HG03571 (cell line): ENCODE measurements at regions not wholly inside any gene's neighbourhood (a gene's known extent, or its start where the extent isn't known, plus 50 kb on each side); places are given as distances from the start of the nearest gene placed in this dataset.
"Not testable (repeated sequence)": the region's sequence is repeated elsewhere in the genome, so short reads cannot be mapped to it uniquely, and the experiment has no call there.

Experiments
- ATAC-seq: cut with Tn5 transposase; IDR thresholded peaks from one replicate; pipeline ENCODE4 v1.9.1; 2021; ENCODE audit not compliant: unreplicated experiment

GRCh38 chr3:14252321-14253021, 73.9 kb downstream of the LSM3 start:
- ATAC-seq, result no peak

GRCh38 chr3:14253022-14253706, 74.5 kb downstream of the LSM3 start:
- no peak for ATAC-seq

GRCh38 chr3:14253707-14254382, 75.2 kb downstream of the LSM3 start:
- ATAC-seq, result no peak

- no peak for ATAC-seq
Observed at GRCh38 chr3:14254812-14255702, 76.4 kb downstream of the LSM3 start.

GRCh38 chr3:14256046-14256445, 77.4 kb downstream of the LSM3 start:
- no peak for ATAC-seq

- ATAC-seq, result no peak
Observed at GRCh38 chr3:14256561-14257342, 78.1 kb downstream of the LSM3 start.

- ATAC-seq, result no peak
Observed at GRCh38 chr3:14258906-14259904, 80.6 kb downstream of the LSM3 start.

GRCh38 chr3:14260463-14260862, 81.8 kb downstream of the LSM3 start:
- ATAC-seq, result no peak

GRCh38 chr3:14261229-14261628, 82.6 kb downstream of the LSM3 start:
- no peak for ATAC-seq

GRCh38 chr3:14262212-14262611, 83.6 kb downstream of the LSM3 start:
- ATAC-seq, result no peak

GRCh38 chr3:14262867-14263266, 84.2 kb downstream of the LSM3 start:
- ATAC-seq, result no peak

- ATAC-seq, result no peak
Observed at GRCh38 chr3:14263317-14264005, 84.8 kb downstream of the LSM3 start.

- ATAC-seq, result no peak
Observed at GRCh38 chr3:14265246-14265962, 86.8 kb downstream of the LSM3 start.

- ATAC-seq, result no peak
Observed at GRCh38 chr3:14266361-14266760, 87.7 kb downstream of the LSM3 start.

GRCh38 chr3:14267976-14268375, 89.4 kb downstream of the LSM3 start:
- ATAC-seq, result no peak

- ATAC-seq, result no peak
Observed at GRCh38 chr3:14268897-14269296, 90.3 kb downstream of the LSM3 start.

GRCh38 chr3:14272041-14272958, 93.7 kb downstream of the LSM3 start:
- not testable (repeated sequence) for ATAC-seq
